ENCODE measurements at regions not wholly inside any gene's neighbourhood (a gene's known extent, or its start where the extent isn't known, plus 50 kb on each side); places are given as distances from the start of the nearest gene placed in this dataset.

DNA sequence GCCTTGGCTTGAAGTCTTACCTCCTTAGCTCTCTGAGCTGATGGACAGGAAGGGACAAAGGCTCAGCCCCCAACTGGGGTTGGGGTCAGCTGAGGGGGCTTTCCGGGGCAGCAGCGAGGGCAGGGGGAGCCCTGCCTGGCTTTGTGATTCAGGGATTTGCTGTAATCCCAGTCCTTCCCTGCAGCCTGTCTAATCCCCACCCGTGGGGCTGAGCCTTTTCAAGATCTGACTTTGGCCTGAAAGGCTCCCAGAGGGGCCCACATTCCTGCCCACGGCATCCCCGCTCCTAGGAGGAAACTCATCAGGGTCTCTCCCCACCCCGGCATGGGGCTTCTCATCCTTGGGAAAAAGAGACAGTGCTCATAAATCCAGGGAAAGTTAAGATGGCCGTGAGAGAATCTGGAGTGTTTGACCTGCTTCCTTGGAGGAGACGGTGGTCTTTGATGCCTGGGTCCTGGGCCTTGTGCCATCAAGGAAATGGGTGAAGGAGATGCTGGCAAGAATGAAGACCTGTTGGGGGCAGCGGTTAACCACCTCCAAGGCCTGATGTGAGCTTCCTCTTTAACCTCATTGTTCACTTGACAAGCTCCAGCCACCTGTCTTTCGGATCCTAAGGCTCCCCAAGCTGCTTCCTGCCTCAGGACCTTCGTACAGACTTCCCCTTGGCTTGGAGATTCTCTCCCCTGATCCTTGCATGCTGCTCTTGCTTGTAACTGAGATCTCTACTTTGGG is 83.1 kb upstream of the WNT4 start:
- Histone ChIP-seq H3K9ac (ENCODE audit: low read length) (no peak overlapping the region), H3K4me2 (ENCODE audit: low read length) (no peak overlapping the region), H3K4me1 (ENCODE audit: insufficient read depth, low read length) (no peaks in the 10 kb centered on the region), H3K9me3 (ENCODE audit: insufficient read depth, low read depth, low read length) (peaks cover 4% of the 10 kb centered on the region), H3K27ac (ENCODE audit: low read depth, low read length) (no peak overlapping the region), H2AFZ (ENCODE audit: low read depth, low read length) (no peak overlapping the region), H3K36me3 (ENCODE audit: insufficient read depth, low read length) (no peaks in the 10 kb centered on the region), H4K20me1 (ENCODE audit: insufficient read depth, low read length) (no peaks in the 10 kb centered on the region), H3K79me2 (ENCODE audit: insufficient read depth, low read length) (no peaks in the 10 kb centered on the region), H3K4me3 (ENCODE audit: insufficient read depth, low read depth, low read length) (no peak overlapping the region), H3K27me3 (ENCODE audit: insufficient read depth, low read length) (peaks cover 14% of the 10 kb centered on the region)
- no peak for FAIRE-seq
- Mint-ChIP-seq H3K9me3 (ENCODE audit: unreplicated experiment) (peaks cover 8% of the 10 kb centered on the region), H3K27me3 (ENCODE audit: low read depth, unreplicated experiment) (peaks cover 20% of the 10 kb centered on the region), H3K4me3 (ENCODE audit: unreplicated experiment) (no peak overlapping the region), H3K36me3 (ENCODE audit: low read depth, unreplicated experiment) (peaks cover 2% of the 10 kb centered on the region), H3K27ac (ENCODE audit: unreplicated experiment) (no peak overlapping the region), H3K4me1 (ENCODE audit: low read depth, unreplicated experiment) (peaks cover 10% of the 10 kb centered on the region)
- TF ChIP-seq CTCF (IDR thresholded peaks at IDR 0.05; ENCODE audit: insufficient read depth, low read depth, low read length) (no peak), EZH2 (IDR thresholded peaks at IDR 0.05; ENCODE audit: insufficient read depth, low read length) (no peak)
- no peak for DNase-seq (ENCODE audit: low read depth)

DNA sequence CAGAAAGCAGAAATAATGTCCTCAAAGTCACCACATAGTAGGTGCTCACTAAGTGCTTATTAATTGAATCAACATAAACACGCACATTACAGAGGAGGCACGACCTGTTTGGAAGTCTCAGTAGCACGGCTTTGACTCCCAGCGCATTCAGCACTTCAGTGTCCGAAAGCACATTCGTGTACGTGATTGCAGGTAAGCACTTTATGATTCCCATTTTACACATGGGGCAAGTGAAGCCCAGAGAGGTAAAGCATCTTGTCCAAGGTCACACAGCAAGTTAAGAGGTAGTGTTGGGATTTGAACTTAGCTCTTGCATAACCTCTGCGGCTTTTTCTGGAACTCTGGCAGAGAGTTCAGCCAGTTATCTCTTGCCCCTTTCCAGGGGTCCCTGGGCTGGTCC is 85.2 kb upstream of the WNT4 start:
- DNase-seq (ENCODE audit: low read depth) (no peak), FAIRE-seq (no peak)
- Mint-ChIP-seq H3K36me3 (ENCODE audit: low read depth, unreplicated experiment) (peaks cover 2% of the 10 kb centered on the region), H3K4me3 (ENCODE audit: unreplicated experiment) (no peak overlapping the region), H3K27ac (ENCODE audit: unreplicated experiment) (no peak overlapping the region), H3K4me1 (ENCODE audit: low read depth, unreplicated experiment) (peaks cover 10% of the 10 kb centered on the region), H3K27me3 (ENCODE audit: low read depth, unreplicated experiment) (peaks cover 9% of the 10 kb centered on the region), H3K9me3 (ENCODE audit: unreplicated experiment) (peaks cover 8% of the 10 kb centered on the region)
- Histone ChIP-seq H3K79me2 (ENCODE audit: insufficient read depth, low read length) (no peaks in the 10 kb centered on the region), H3K4me3 (ENCODE audit: insufficient read depth, low read depth, low read length) (no peak overlapping the region), H2AFZ (ENCODE audit: low read depth, low read length) (no peak overlapping the region), H3K36me3 (ENCODE audit: insufficient read depth, low read length) (no peaks in the 10 kb centered on the region), H3K4me2 (ENCODE audit: low read length) (no peak overlapping the region), H3K9ac (ENCODE audit: low read length) (no peak overlapping the region), H3K27me3 (ENCODE audit: insufficient read depth, low read length) (peaks cover 12% of the 10 kb centered on the region), H3K9me3 (ENCODE audit: insufficient read depth, low read depth, low read length) (peaks cover 4% of the 10 kb centered on the region), H3K4me1 (ENCODE audit: insufficient read depth, low read length) (no peaks in the 10 kb centered on the region), H3K27ac (ENCODE audit: low read depth, low read length) (no peak overlapping the region), H4K20me1 (ENCODE audit: insufficient read depth, low read length) (no peaks in the 10 kb centered on the region)
- TF ChIP-seq EZH2 (IDR thresholded peaks at IDR 0.05; ENCODE audit: insufficient read depth, low read length) (no peak), CTCF (IDR thresholded peaks at IDR 0.05; ENCODE audit: insufficient read depth, low read depth, low read length) (no peak)

DNA sequence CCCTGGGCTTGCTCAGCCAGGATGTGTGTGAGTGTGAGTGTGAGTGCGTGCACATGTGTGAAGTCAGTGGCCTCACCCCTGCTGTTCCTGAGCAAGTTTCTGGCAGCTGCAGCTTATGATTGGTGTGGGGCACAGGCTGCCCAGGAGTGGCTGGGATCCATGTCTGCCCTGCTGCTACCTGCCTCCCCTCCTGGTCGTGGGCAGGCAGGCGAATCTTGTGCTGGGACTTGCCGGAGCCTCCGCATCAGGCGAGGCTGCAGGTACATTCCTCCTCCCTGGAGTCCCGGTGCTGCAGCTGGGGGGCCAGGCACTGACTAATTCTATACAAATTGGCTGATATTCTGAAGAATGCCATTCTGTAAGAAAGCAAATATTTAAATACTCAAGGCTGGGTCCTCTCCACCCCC is 85.6 kb upstream of the WNT4 start:
- no peak for DNase-seq (ENCODE audit: low read depth)
- Histone ChIP-seq H3K4me3 (ENCODE audit: insufficient read depth, low read depth, low read length) (no peak overlapping the region), H3K27me3 (ENCODE audit: insufficient read depth, low read length) (peaks cover 11% of the 10 kb centered on the region), H3K79me2 (ENCODE audit: insufficient read depth, low read length) (no peaks in the 10 kb centered on the region), H3K27ac (ENCODE audit: low read depth, low read length) (no peak overlapping the region), H3K4me1 (ENCODE audit: insufficient read depth, low read length) (no peaks in the 10 kb centered on the region), H3K9me3 (ENCODE audit: insufficient read depth, low read depth, low read length) (peaks cover 4% of the 10 kb centered on the region), H4K20me1 (ENCODE audit: insufficient read depth, low read length) (no peaks in the 10 kb centered on the region), H3K36me3 (ENCODE audit: insufficient read depth, low read length) (no peaks in the 10 kb centered on the region), H3K9ac (ENCODE audit: low read length) (no peak overlapping the region), H2AFZ (ENCODE audit: low read depth, low read length) (no peak overlapping the region), H3K4me2 (ENCODE audit: low read length) (no peak overlapping the region)
- Mint-ChIP-seq H3K4me3 (ENCODE audit: unreplicated experiment) (no peak overlapping the region), H3K27me3 (ENCODE audit: low read depth, unreplicated experiment) (peaks cover 5% of the 10 kb centered on the region), H3K4me1 (ENCODE audit: low read depth, unreplicated experiment) (peaks cover 10% of the 10 kb centered on the region), H3K36me3 (ENCODE audit: low read depth, unreplicated experiment) (peaks cover 2% of the 10 kb centered on the region), H3K9me3 (ENCODE audit: unreplicated experiment) (peaks cover 8% of the 10 kb centered on the region), H3K27ac (ENCODE audit: unreplicated experiment) (no peak overlapping the region)
- no peak for TF ChIP-seq CTCF (IDR thresholded peaks at IDR 0.05; ENCODE audit: insufficient read depth, low read depth, low read length)
- TF ChIP-seq EZH2 (IDR thresholded peaks at IDR 0.05; ENCODE audit: insufficient read depth, low read length), result no peak
- FAIRE-seq, result no peak
